ENCODE measurements at regions not wholly inside any gene's neighbourhood (a gene's known extent, or its start where the extent isn't known, plus 50 kb on each side); places are given as distances from the start of the nearest gene placed in this dataset.
"Not testable (repeated sequence)": the region's sequence is repeated elsewhere in the genome, so short reads cannot be mapped to it uniquely, and the experiment has no call there.

GRCh38 chr4:140219567-140219966 is 65.6 kb upstream of the MAML3 start:
- Histone ChIP-seq H4K20me1 (ENCODE audit: insufficient read depth, low read length, poor library complexity, severe bottlenecking) (no peaks in the 10 kb centered on the region), H2AFZ (ENCODE audit: low read length) (no peak overlapping the region), H3K4me2 (ENCODE audit: low read depth, low read length, poor library complexity, severe bottlenecking) (no peak overlapping the region), H3K9me3 (ENCODE audit: insufficient read depth, low read depth, low read length) (no peaks in the 10 kb centered on the region), H3K9me2 (replicated peaks; ENCODE audit: low read depth, low read length) (no peaks in the 10 kb centered on the region), H3K4me1 (ENCODE audit: insufficient read depth, low read length, poor library complexity, severe bottlenecking) (no peaks in the 10 kb centered on the region), H3K79me2 (ENCODE audit: insufficient read depth, low read length) (no peaks in the 10 kb centered on the region), H3K9ac (ENCODE audit: low read depth, low read length, poor library complexity, severe bottlenecking) (no peak overlapping the region), H3F3A (ENCODE audit: low read depth) (no peaks in the 10 kb centered on the region), H3K36me3 (ENCODE audit: insufficient read depth, low read length) (no peaks in the 10 kb centered on the region), H3K27me3 (ENCODE audit: insufficient read depth, low read length, poor library complexity, severe bottlenecking) (no peaks in the 10 kb centered on the region), H3K4me3 (ENCODE audit: low read length, poor library complexity, severe bottlenecking) (no peak overlapping the region)
- TF ChIP-seq CTCF (conservative IDR thresholded peaks at IDR 0.05; ENCODE audit: low read length) (no peak), EZH2phosphoT487 (IDR thresholded peaks at IDR 0.05; ENCODE audit: borderline replicate concordance) (no peak)

- H3K79me2 ChIP-seq (ENCODE audit: insufficient read depth, low read length); H3K9ac ChIP-seq (ENCODE audit: low read depth, low read length, poor library complexity, severe bottlenecking); H3F3A ChIP-seq (ENCODE audit: low read depth); H3K27me3 ChIP-seq (ENCODE audit: insufficient read depth, low read length, poor library complexity, severe bottlenecking); H3K4me2 ChIP-seq (ENCODE audit: low read depth, low read length, poor library complexity, severe bottlenecking); H3K9me2 ChIP-seq (replicated peaks; ENCODE audit: low read depth, low read length); H2AFZ ChIP-seq (ENCODE audit: low read length); H3K4me1 ChIP-seq (ENCODE audit: insufficient read depth, low read length, poor library complexity, severe bottlenecking); H4K20me1 ChIP-seq (ENCODE audit: insufficient read depth, low read length, poor library complexity, severe bottlenecking); H3K36me3 ChIP-seq (ENCODE audit: insufficient read depth, low read length); H3K9me3 ChIP-seq (ENCODE audit: insufficient read depth, low read depth, low read length); H3K4me3 ChIP-seq (ENCODE audit: low read length, poor library complexity, severe bottlenecking): not testable (repeated sequence)
Measured at GRCh38 chr4:140219070-140219469, 65.1 kb upstream of the MAML3 start.

GRCh38 chr4:140213749-140214148 is 59.8 kb upstream of the MAML3 start:
- Histone ChIP-seq H3K9me3 (ENCODE audit: insufficient read depth, low read depth, low read length) (no peaks in the 10 kb centered on the region), H3K4me3 (ENCODE audit: low read length, poor library complexity, severe bottlenecking) (no peak overlapping the region), H3K9me2 (replicated peaks; ENCODE audit: low read depth, low read length) (no peaks in the 10 kb centered on the region), H3K79me2 (ENCODE audit: insufficient read depth, low read length) (no peaks in the 10 kb centered on the region), H4K20me1 (ENCODE audit: insufficient read depth, low read length, poor library complexity, severe bottlenecking) (no peaks in the 10 kb centered on the region), H3F3A (ENCODE audit: low read depth) (no peaks in the 10 kb centered on the region), H3K4me2 (ENCODE audit: low read depth, low read length, poor library complexity, severe bottlenecking) (no peak overlapping the region), H2AFZ (ENCODE audit: low read length) (no peak overlapping the region), H3K27me3 (ENCODE audit: insufficient read depth, low read length, poor library complexity, severe bottlenecking) (no peaks in the 10 kb centered on the region), H3K9ac (ENCODE audit: low read depth, low read length, poor library complexity, severe bottlenecking) (no peak overlapping the region), H3K4me1 (ENCODE audit: insufficient read depth, low read length, poor library complexity, severe bottlenecking) (no peaks in the 10 kb centered on the region), H3K36me3 (ENCODE audit: insufficient read depth, low read length) (no peaks in the 10 kb centered on the region)
- TF ChIP-seq EZH2phosphoT487 (IDR thresholded peaks at IDR 0.05; ENCODE audit: borderline replicate concordance) (no peak), CTCF (conservative IDR thresholded peaks at IDR 0.05; ENCODE audit: low read length) (no peak)

- H3K9me3 ChIP-seq (ENCODE audit: insufficient read depth, low read depth, low read length) = no peaks in the 10 kb centered on the region
- no peak overlapping the region for H3K4me3 ChIP-seq (ENCODE audit: low read length, poor library complexity, severe bottlenecking)
- H3K79me2 ChIP-seq (ENCODE audit: insufficient read depth, low read length) = no peaks in the 10 kb centered on the region
- no peaks in the 10 kb centered on the region for H3K4me1 ChIP-seq (ENCODE audit: insufficient read depth, low read length, poor library complexity, severe bottlenecking)
- H3K4me2 ChIP-seq (ENCODE audit: low read depth, low read length, poor library complexity, severe bottlenecking) = no peak overlapping the region
- H4K20me1 ChIP-seq (ENCODE audit: insufficient read depth, low read length, poor library complexity, severe bottlenecking) = no peaks in the 10 kb centered on the region
- TF ChIP-seq CTCF (conservative IDR thresholded peaks at IDR 0.05; ENCODE audit: low read length) (no peak), EZH2phosphoT487 (IDR thresholded peaks at IDR 0.05; ENCODE audit: borderline replicate concordance) (no peak)
- H3K9ac ChIP-seq (ENCODE audit: low read depth, low read length, poor library complexity, severe bottlenecking) = no peak overlapping the region
- no peaks in the 10 kb centered on the region for H3K36me3 ChIP-seq (ENCODE audit: insufficient read depth, low read length)
- H2AFZ ChIP-seq (ENCODE audit: low read length) = no peak overlapping the region
- H3K9me2 ChIP-seq (replicated peaks; ENCODE audit: low read depth, low read length) = no peaks in the 10 kb centered on the region
- no peaks in the 10 kb centered on the region for H3F3A ChIP-seq (ENCODE audit: low read depth)
- H3K27me3 ChIP-seq (ENCODE audit: insufficient read depth, low read length, poor library complexity, severe bottlenecking) = no peaks in the 10 kb centered on the region
Measured at GRCh38 chr4:140213116-140213515, 59.1 kb upstream of the MAML3 start.

Data from Loucy (cell line).